Prostate gland (tissue), 2 donors: ENCODE measurements at regions not wholly inside any gene's neighbourhood (a gene's known extent, or its start where the extent isn't known, plus 50 kb on each side); places are given as distances from the start of the nearest gene placed in this dataset.

Experiments used
- DNase-seq: peaks from one replicate; pipeline ENCODE4 v3.0.0-alpha.2; 2019; ENCODE audit warnings: low spot score
- H3K27ac ChIP-seq, 2 donors: fragments of 200-600 bp; sonication (generic); 2 replicates each; pipeline ENCODE4 v1.5.1; 2017 to 2019
- H3K27me3 ChIP-seq: fragments of 200-600 bp; sonication (generic); replicated peaks from 2 replicates; pipeline ENCODE4 v1.5.1; 2019; ENCODE audit not compliant: insufficient read depth
- H3K36me3 ChIP-seq, 2 donors: fragments of 200-600 bp; sonication (generic); 1 replicate in 1 of 2; 2 replicates in 1 of 2; pipeline versions ENCODE4 v1.5.1 to v1.8.1; 2017 to 2019
- H3K4me1 ChIP-seq: fragments of 200-600 bp; sonication (generic); replicated peaks from 2 replicates; pipeline ENCODE4 v1.5.1; 2019
- H3K4me3 ChIP-seq, 2 donors: fragments of 200-600 bp; sonication (generic); 2 replicates each; pipeline ENCODE4 v1.5.1; 2017 to 2019
- H3K9me3 ChIP-seq: fragments of 200-600 bp; sonication (generic); 2 replicates; pipeline ENCODE4 v1.5.1; 2017
- CTCF ChIP-seq, 4 experiments: fragments of 200-600 bp in 2 of 4; fragments of 450-650 bp in 2 of 4; sonication (generic) in 2 of 4; IDR thresholded peaks; 1 replicate in 3 of 4; 2 replicates in 1 of 4; pipeline ENCODE4 v1.5.1; 2016 to 2019; ENCODE audit warnings: antibody characterized with exemption in 4 of 4, mild to moderate bottlenecking in 2 of 4, moderate library complexity in 2 of 4
- POLR2A ChIP-seq: fragments of 450-650 bp; IDR thresholded peaks from one replicate; pipeline ENCODE4 v1.6.1; 2016; ENCODE audit warnings: antibody characterized with exemption, mild to moderate bottlenecking
- POLR2AphosphoS5 ChIP-seq: sonication (generic); formaldehyde crosslinking; IDR thresholded peaks from one replicate; pipeline ENCODE4 v1.6.1; 2017; ENCODE audit warnings: antibody characterized with exemption
- WGBS: methylation state at CpG from one replicate; pipeline ENCODE4 v1.1.5; 2018; 5-methylcytosine and 5-hydroxymethylcytosine counted together
- intact Hi-C: fragments of 100-400 bp; cut with DNase I; formaldehyde crosslinking; loops from one replicate; pipeline ENCODE4 v1.14.2; 2022

DNA sequence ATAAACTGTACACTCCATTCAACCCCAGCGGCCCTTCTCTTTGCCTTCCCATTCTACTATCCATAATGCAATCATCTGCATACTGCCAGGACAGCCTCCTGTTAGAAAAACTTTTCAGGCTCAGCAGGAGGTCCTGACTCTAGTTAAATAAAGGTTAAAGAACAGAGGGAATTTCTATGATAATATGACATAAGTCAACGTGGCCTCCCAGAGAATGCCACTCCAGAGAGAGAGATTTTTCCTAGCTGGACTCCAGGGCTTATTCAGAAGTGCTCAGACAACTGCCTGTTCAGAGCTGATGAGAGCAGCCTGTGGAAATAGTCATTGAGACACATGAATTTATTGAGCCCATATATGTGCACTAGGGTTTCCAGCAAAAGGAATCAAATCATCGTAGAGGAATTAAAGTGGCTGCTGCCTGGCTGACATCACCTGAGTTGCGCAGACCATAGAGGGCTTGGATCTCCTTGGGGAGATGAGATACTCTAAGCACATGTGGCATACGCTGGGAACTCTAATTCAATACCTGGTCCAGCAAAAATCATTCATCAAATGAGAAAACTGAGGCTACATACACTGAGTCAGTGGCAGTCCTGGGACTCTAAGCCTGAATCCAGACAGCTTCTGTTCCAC lies 736.2 kb downstream of the PTPRU start:
- H3K9me3 ChIP-seq: no peaks in the 10 kb centered on the region
- 66% methylated on average over 5 of the region's 5 CpGs for WGBS
- H3K27ac ChIP-seq: no peak overlapping the region
- H3K4me1 ChIP-seq: no peaks in the 10 kb centered on the region
- H3K4me3 ChIP-seq: no peak overlapping the region
- no peaks in the 10 kb centered on the region for H3K36me3 ChIP-seq
- intact Hi-C loops: no loop called here
- TF ChIP-seq POLR2AphosphoS5 (no peak), CTCF (IDR thresholded peaks at IDR 0.05) (no peak), POLR2A (no peak)
- no peaks in the 10 kb centered on the region for H3K27me3 ChIP-seq
- no peak for DNase-seq

DNA sequence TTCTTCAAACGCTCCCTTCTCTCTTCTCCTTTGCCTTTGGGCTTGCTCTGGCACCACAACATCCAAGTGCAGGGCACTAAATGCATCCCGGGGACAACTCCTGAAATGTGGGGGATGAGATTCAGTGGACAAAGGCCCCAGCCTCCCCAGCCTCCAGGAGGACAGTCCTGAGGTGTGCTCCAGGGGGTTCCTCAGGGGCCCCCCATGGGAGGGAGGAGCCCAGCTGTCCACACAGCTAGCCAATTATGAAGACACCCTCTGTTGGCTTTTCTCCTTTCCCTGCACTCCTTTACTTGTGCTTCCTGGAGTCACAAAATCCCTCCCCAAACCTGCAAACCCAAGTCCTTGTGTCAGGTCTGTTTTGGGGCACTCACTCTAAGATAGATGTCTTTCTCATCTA lies 735.4 kb downstream of the PTPRU start:
- Histone ChIP-seq H3K4me3 (no peak overlapping the region), H3K27ac (no peak overlapping the region), H3K4me1 (no peaks in the 10 kb centered on the region), H3K36me3 (no peaks in the 10 kb centered on the region), H3K9me3 (no peaks in the 10 kb centered on the region), H3K27me3 (no peaks in the 10 kb centered on the region)
- DNase-seq: no peak
- intact Hi-C loops: no loop called here
- TF ChIP-seq POLR2AphosphoS5 (no peak), CTCF (IDR thresholded peaks at IDR 0.05) (no peak), POLR2A (no peak)
- WGBS: 86% methylated on average over 2 of the region's 2 CpGs

DNA sequence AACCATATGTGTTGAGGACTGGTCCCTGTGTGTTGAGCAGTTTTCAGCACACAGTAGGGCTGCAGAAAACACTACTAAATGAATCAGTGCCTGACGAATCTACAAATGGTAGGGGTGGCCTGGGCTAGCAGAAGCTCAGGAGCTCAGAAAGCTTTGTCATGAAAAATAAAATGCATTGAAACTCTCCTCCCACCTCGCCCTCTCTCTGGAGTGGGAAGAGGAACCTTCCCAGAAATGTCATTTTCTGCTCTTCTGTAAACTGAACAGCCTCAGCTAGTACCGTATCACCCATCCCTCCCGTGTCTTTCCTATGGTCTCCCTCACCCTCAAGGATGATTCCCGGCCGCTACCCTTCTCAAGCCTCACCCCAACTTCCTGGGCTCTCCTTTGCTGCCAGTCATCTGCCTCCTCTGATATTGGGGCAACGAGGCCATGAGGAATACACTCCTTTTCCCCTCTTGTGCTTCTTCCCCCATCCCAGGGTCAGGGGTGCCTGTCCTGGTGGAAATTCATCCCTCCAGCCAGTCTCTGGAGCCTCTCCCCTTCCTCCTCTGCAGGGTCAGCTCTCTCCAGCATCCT lies 734.5 kb downstream of the PTPRU start:
- no peaks in the 10 kb centered on the region for H3K9me3 ChIP-seq
- H3K27me3 ChIP-seq: no peaks in the 10 kb centered on the region
- H3K36me3 ChIP-seq: no peaks in the 10 kb centered on the region
- H3K4me1 ChIP-seq: no peaks in the 10 kb centered on the region
- no peak overlapping the region for H3K4me3 ChIP-seq
- WGBS: 77% methylated on average over 7 of the region's 7 CpGs
- no peak for DNase-seq
- no peak for TF ChIP-seq CTCF (IDR thresholded peaks at IDR 0.05)
- no peak for TF ChIP-seq POLR2AphosphoS5
- TF ChIP-seq POLR2A: no peak
- no peak overlapping the region for H3K27ac ChIP-seq
- intact Hi-C loops: no loop called here

DNA sequence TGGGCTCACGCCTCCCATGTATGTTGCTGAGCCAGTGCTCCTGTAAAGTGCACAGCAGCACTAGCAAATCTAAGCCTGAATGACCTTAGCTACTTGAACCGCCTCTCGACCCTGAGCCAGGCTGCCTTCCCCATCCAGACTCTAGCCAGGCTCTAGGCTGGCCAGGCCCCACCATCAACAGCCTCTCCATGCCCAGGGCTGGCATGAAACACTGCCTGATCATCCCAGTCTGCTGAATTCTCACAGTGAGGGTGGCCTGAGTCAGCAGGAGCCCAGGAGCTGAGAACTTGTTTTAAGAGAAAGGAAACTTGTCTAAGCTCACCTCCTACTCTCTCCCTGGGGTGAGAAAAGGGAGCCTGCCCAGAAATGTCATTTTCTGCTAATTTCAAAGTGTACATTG lies 733.3 kb downstream of the PTPRU start:
- Histone ChIP-seq H3K27ac (no peak overlapping the region), H3K27me3 (no peaks in the 10 kb centered on the region), H3K36me3 (no peaks in the 10 kb centered on the region), H3K4me1 (no peaks in the 10 kb centered on the region), H3K9me3 (no peaks in the 10 kb centered on the region), H3K4me3 (no peak overlapping the region)
- intact Hi-C loops: no loop called here
- 93% methylated on average over 3 of the region's 3 CpGs for WGBS
- TF ChIP-seq CTCF (IDR thresholded peaks at IDR 0.05) (no peak), POLR2A (no peak), POLR2AphosphoS5 (no peak)
- no peak for DNase-seq

DNA sequence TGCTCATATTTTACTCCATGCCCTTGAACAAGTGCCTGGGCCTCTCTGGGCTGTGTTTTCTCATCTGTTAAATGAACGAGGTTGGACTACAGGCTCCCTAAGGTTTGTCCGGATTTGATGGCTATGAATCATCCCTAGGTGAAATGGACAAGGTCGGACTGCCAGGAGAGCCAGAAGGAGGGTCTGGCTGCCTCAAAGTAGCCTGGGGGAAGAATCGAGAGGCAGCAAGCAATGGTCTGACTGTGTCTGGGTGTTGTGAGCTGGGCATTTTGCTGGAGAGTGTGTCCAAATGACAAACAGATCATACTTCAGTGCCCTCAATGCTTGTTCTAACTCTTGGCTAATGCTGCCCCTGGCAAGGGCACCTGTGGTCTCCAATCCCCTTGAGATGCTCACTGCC lies 730.9 kb downstream of the PTPRU start:
- WGBS: 61% methylated on average over 4 of the region's 4 CpGs
- H3K4me3 ChIP-seq: no peak overlapping the region
- no peaks in the 10 kb centered on the region for H3K4me1 ChIP-seq
- H3K27ac ChIP-seq: no peak overlapping the region
- H3K36me3 ChIP-seq: no peaks in the 10 kb centered on the region
- no peak for TF ChIP-seq POLR2AphosphoS5
- TF ChIP-seq CTCF (IDR thresholded peaks at IDR 0.05): no peak
- TF ChIP-seq POLR2A: no peak
- intact Hi-C loops: no loop called here
- H3K27me3 ChIP-seq: peaks cover 10% of the 10 kb centered on the region
- no peaks in the 10 kb centered on the region for H3K9me3 ChIP-seq
- DNase-seq: no peak
